ENCODE measurements at regions not wholly inside any gene's neighbourhood (a gene's known extent, or its start where the extent isn't known, plus 50 kb on each side); places are given as distances from the start of the nearest gene placed in this dataset.

GRCh38 chr12:16415155-16415554 is 67.7 kb downstream of the MGST1 start:
- ATAC-seq, result no peak
- intact Hi-C loops (cut with DNase I), result no loop called here
- no peaks in the 10 kb centered on the region for H3K27me3 ChIP-seq
- no peak for DNase-seq
- H3K9me3 ChIP-seq, result no peaks in the 10 kb centered on the region
- H3K36me3 ChIP-seq, result no peaks in the 10 kb centered on the region
- no peak for TF ChIP-seq CTCF (IDR thresholded peaks at IDR 0.05)
- no peak for TF ChIP-seq POLR2A (IDR thresholded peaks at IDR 0.05)
- no peaks in the 10 kb centered on the region for H3K4me1 ChIP-seq
- no peak overlapping the region for H3K4me3 ChIP-seq
- H3K27ac ChIP-seq, result no peak overlapping the region

GRCh38 chr12:16417058-16417457 is 69.6 kb downstream of the MGST1 start:
- Histone ChIP-seq H3K27me3 (no peaks in the 10 kb centered on the region), H3K36me3 (no peaks in the 10 kb centered on the region), H3K27ac (no peak overlapping the region), H3K4me3 (no peak overlapping the region), H3K9me3 (peaks cover 0 to 3% (median 0%) of the 10 kb centered on the region in 12 donors), H3K4me1 (no peaks in the 10 kb centered on the region)
- no peak for DNase-seq
- ATAC-seq, result no peak
- intact Hi-C loops (cut with DNase I), result no loop called here
- no peak for TF ChIP-seq POLR2A (IDR thresholded peaks at IDR 0.05)
- no peak for TF ChIP-seq CTCF (IDR thresholded peaks at IDR 0.05)

- DNase-seq (no peak), ATAC-seq (no peak)
- peaks cover 0 to 8% (median 0%) of the 10 kb centered on the region in 12 donors for H3K9me3 ChIP-seq
- intact Hi-C loops (cut with DNase I), result no loop called here
- H3K4me1 ChIP-seq, result no peaks in the 10 kb centered on the region
- no peak overlapping the region for H3K27ac ChIP-seq
- 62 to 83% (median 72%) methylated on average over 1 of the region's 1 CpG for WGBS, 4 donors
- TF ChIP-seq CTCF (IDR thresholded peaks at IDR 0.05) (no peak), POLR2A (IDR thresholded peaks at IDR 0.05) (no peak)
- no peak overlapping the region for H3K4me3 ChIP-seq
- no peaks in the 10 kb centered on the region for H3K27me3 ChIP-seq
- no peaks in the 10 kb centered on the region for H3K36me3 ChIP-seq
These were observed 74.4 kb downstream of the MGST1 start for GRCh38 chr12:16421806-16422205.

GRCh38 chr12:16424531-16424930 is 77.1 kb downstream of the MGST1 start:
- Histone ChIP-seq H3K4me3 (no peak overlapping the region), H3K36me3 (no peaks in the 10 kb centered on the region), H3K9me3 (peaks cover 0 to 8% (median 0%) of the 10 kb centered on the region in 12 donors), H3K27ac (no peak overlapping the region), H3K27me3 (no peaks in the 10 kb centered on the region), H3K4me1 (no peaks in the 10 kb centered on the region)
- no peak for ATAC-seq
- TF ChIP-seq CTCF (IDR thresholded peaks at IDR 0.05), result no peak
- no peak for TF ChIP-seq POLR2A (IDR thresholded peaks at IDR 0.05)
- 66 to 82% (median 70%) methylated on average over 2 of the region's 2 CpGs for WGBS, 4 donors
- no peak for DNase-seq
- intact Hi-C loops (cut with DNase I), result no loop called here
